IMR-90 (cell line): ENCODE measurements at regions not wholly inside any gene's neighbourhood (a gene's known extent, or its start where the extent isn't known, plus 50 kb on each side); places are given as distances from the start of the nearest gene placed in this dataset.

ENCODE experiments used
- ATAC-seq: fragments of 200-7000 bp; cut with Tn5 transposase; 2 replicates; pipeline ENCODE4 v1.9.1; 2020; ENCODE audit warnings: low read depth, mild to moderate bottlenecking, moderate library complexity
- BruUV-seq: library from RNA; stranded (reverse); fragments of 400-500 nt; replicated peaks from 2 replicates; lab custom pipeline; 2021; lab: Mats Ljungman, UMichigan
- CTCF ChIA-PET: fragments of 300-600 bp; formaldehyde crosslinking; extraction: SDS; loops from one replicate; lab custom pipeline; 2021; ENCODE audit warnings: antibody characterized with exemption; lab: Yijun Ruan, JAX
- POLR2A ChIA-PET: fragments of 300-600 bp; sonication (Branson Sonifier 250); formaldehyde crosslinking; loops from one replicate; lab custom pipeline; 2022; ENCODE audit warnings: antibody characterized with exemption; ENCODE audit not compliant: unreplicated experiment; lab: Charles Lee
- DNase-seq: peaks from one replicate; pipeline ENCODE4 v3.0.0; 2013
- H2AFZ ChIP-seq: replicated peaks from 2 replicates; pipeline ENCODE3; 2013; ENCODE audit warnings: low read length, mild to moderate bottlenecking; ENCODE audit not compliant: poor library complexity
- H2AK5ac ChIP-seq: 2 replicates; pipeline ENCODE4 v1.6.1; 2013; ENCODE audit warnings: low read depth, low read length, inconsistent platforms
- H2AK9ac ChIP-seq: replicated peaks from 2 replicates; pipeline ENCODE3; 2013; ENCODE audit warnings: mild to moderate bottlenecking, low read depth, low read length, moderate library complexity; ENCODE audit not compliant: poor library complexity
- H2BK120ac ChIP-seq: 2 replicates; pipeline ENCODE4 v1.6.1; 2013; ENCODE audit warnings: low read depth, low read length, inconsistent platforms
- H2BK15ac ChIP-seq: 3 replicates; pipeline ENCODE4 v1.6.1; 2013; ENCODE audit warnings: low read depth, low read length, inconsistent platforms
- H2BK20ac ChIP-seq: 2 replicates; pipeline ENCODE4 v1.6.1; 2013; ENCODE audit warnings: low read depth, mild to moderate bottlenecking, inconsistent platforms, low read length, moderate library complexity
- H2BK5ac ChIP-seq: 2 replicates; pipeline ENCODE4 v1.6.1; 2013; ENCODE audit warnings: mild to moderate bottlenecking, low read depth, low read length, inconsistent platforms; ENCODE audit not compliant: poor library complexity, severe bottlenecking
- H3K14ac ChIP-seq: replicated peaks from 2 replicates; pipeline ENCODE4 v1.6.1; 2013; ENCODE audit warnings: low read depth, low read length, inconsistent platforms
- H3K18ac ChIP-seq: 2 replicates; pipeline ENCODE4 v1.6.1; 2013; ENCODE audit warnings: low read depth, low read length, control low read depth
- H3K23ac ChIP-seq: 2 replicates; pipeline ENCODE4 v1.6.1; 2013; ENCODE audit warnings: low read depth, low read length, inconsistent platforms
- H3K27ac ChIP-seq: 2 replicates; pipeline ENCODE4 v1.5.1; 2013; ENCODE audit warnings: mild to moderate bottlenecking, control low read depth, low read length; ENCODE audit not compliant: insufficient read depth
- H3K27me3 ChIP-seq: 2 replicates; pipeline ENCODE4 v1.6.1; 2013; ENCODE audit warnings: low read length; ENCODE audit not compliant: control insufficient read depth, insufficient read depth
- H3K36me3 ChIP-seq: 2 replicates; pipeline ENCODE4 v1.6.1; 2013; ENCODE audit warnings: low read length, mixed read lengths; ENCODE audit not compliant: control insufficient read depth, insufficient read depth
- H3K4ac ChIP-seq: 2 replicates; pipeline ENCODE4 v1.6.1; 2013; ENCODE audit warnings: low read depth, low read length, inconsistent platforms
- H3K4me1 ChIP-seq: 2 replicates; pipeline ENCODE4 v1.6.1; 2013; ENCODE audit warnings: low read length, mixed read lengths; ENCODE audit not compliant: control insufficient read depth, insufficient read depth
- H3K4me2 ChIP-seq: 2 replicates; pipeline ENCODE4 v1.6.1; 2013; ENCODE audit warnings: low read depth, mild to moderate bottlenecking, control low read depth, low read length, moderate library complexity
- H3K4me3 ChIP-seq: 2 replicates; pipeline ENCODE4 v1.5.1; 2013; ENCODE audit warnings: low read depth, mild to moderate bottlenecking, control low read depth, low read length, moderate library complexity; ENCODE audit not compliant: insufficient read depth
- H3K56ac ChIP-seq: 2 replicates; pipeline ENCODE4 v1.6.1; 2013; ENCODE audit warnings: low read length, inconsistent platforms; ENCODE audit not compliant: insufficient read depth; ENCODE audit errors: extremely low read depth
- H3K79me1 ChIP-seq, 2 experiments: 2 replicates each; pipeline ENCODE4 v1.6.1; 2013; ENCODE audit warnings: low read length in 2 of 2, inconsistent platforms in 1 of 2, low read depth in 1 of 2
- H3K9ac ChIP-seq: 2 replicates; pipeline ENCODE4 v1.6.1; 2013; ENCODE audit warnings: low read depth, low read length, control low read depth
- H3K9me1 ChIP-seq: 2 replicates; pipeline ENCODE4 v1.6.1; 2013; ENCODE audit warnings: low read length, inconsistent platforms; ENCODE audit not compliant: insufficient read depth
- H3K9me3 ChIP-seq: 2 replicates; pipeline ENCODE4 v1.6.1; 2013; ENCODE audit warnings: low read length; ENCODE audit not compliant: control insufficient read depth, insufficient read depth
- H4K20me1 ChIP-seq: 2 replicates; pipeline ENCODE4 v1.6.1; 2013; ENCODE audit warnings: low read length, inconsistent platforms; ENCODE audit not compliant: insufficient read depth
- H4K5ac ChIP-seq: 2 replicates; pipeline ENCODE4 v1.6.1; 2013; ENCODE audit warnings: mild to moderate bottlenecking, low read depth, low read length, control low read depth
- H4K8ac ChIP-seq, 2 experiments: 2 replicates each; pipeline ENCODE4 v1.6.1; 2013; ENCODE audit warnings: low read depth in 2 of 2, low read length in 2 of 2, control low read depth in 1 of 2, inconsistent platforms in 1 of 2
- H4K91ac ChIP-seq: 2 replicates; pipeline ENCODE4 v1.6.1; 2013; ENCODE audit warnings: low read depth, low read length, inconsistent platforms; ENCODE audit not compliant: insufficient read depth
- BHLHE40 ChIP-seq: fragments of 150-350 bp; IDR thresholded peaks from 2 replicates; pipeline ENCODE4 v1.6.1; 2016; ENCODE audit warnings: mild to moderate bottlenecking, low read depth, low read length
- CEBPB ChIP-seq: IDR thresholded peaks from 2 replicates; pipeline ENCODE4 v1.6.1; 2012; ENCODE audit warnings: low read depth, low read length, improper control_type of control experiment
- CHD1 ChIP-seq: IDR thresholded peaks from 2 replicates; pipeline ENCODE4 v1.6.1; 2012; ENCODE audit warnings: low read depth, low read length, improper control_type of control experiment
- FOS ChIP-seq: fragments of 150-350 bp; IDR thresholded peaks from 2 replicates; pipeline ENCODE4 v1.6.1; 2016; ENCODE audit warnings: low read depth, low read length
- MAFK ChIP-seq: IDR thresholded peaks from 2 replicates; pipeline ENCODE4 v1.6.1; 2012; ENCODE audit warnings: low read depth, low read length, improper control_type of control experiment
- MAZ ChIP-seq: IDR thresholded peaks from 2 replicates; pipeline ENCODE4 v1.6.1; 2012; ENCODE audit warnings: low read depth, mild to moderate bottlenecking, low read length, improper control_type of control experiment, moderate library complexity, borderline replicate concordance
- MXI1 ChIP-seq: IDR thresholded peaks from 2 replicates; pipeline ENCODE4 v1.6.1; 2012; ENCODE audit warnings: low read depth, mild to moderate bottlenecking, low read length, moderate library complexity, borderline replicate concordance
- NFE2L2 ChIP-seq: fragments of 150-350 bp; IDR thresholded peaks from 2 replicates; pipeline ENCODE4 v1.6.1; 2016; ENCODE audit warnings: low read depth, mild to moderate bottlenecking, low read length
- POLR2A ChIP-seq: IDR thresholded peaks from 2 replicates; pipeline ENCODE4 v1.6.1; 2012; ENCODE audit warnings: mild to moderate bottlenecking, low read depth, low read length
- RAD21 ChIP-seq: IDR thresholded peaks from 2 replicates; pipeline ENCODE4 v1.6.1; 2012; ENCODE audit warnings: low read length, improper control_type of control experiment
- RCOR1 ChIP-seq: IDR thresholded peaks from 2 replicates; pipeline ENCODE4 v1.6.1; 2012; ENCODE audit warnings: mild to moderate bottlenecking, low read length, improper control_type of control experiment; ENCODE audit not compliant: insufficient replicate concordance
- SMC3 ChIP-seq: fragments of 150-350 bp; IDR thresholded peaks from 2 replicates; pipeline ENCODE4 v1.6.1; 2016; ENCODE audit warnings: low read depth, mild to moderate bottlenecking, antibody characterized with exemption, low read length, moderate library complexity
- WGBS, 2 experiments: methylation state at CpG; one replicate each; pipeline versions ENCODE4 v1.1.5 to v1.1.7; 2013; ENCODE audit warnings: missing lambda C conversion rate in 2 of 2; ENCODE audit not compliant: insufficient read length in 1 of 2; ENCODE audit errors: extremely low coverage in 2 of 2; 5-methylcytosine and 5-hydroxymethylcytosine counted together
- dilution Hi-C: fragments of 300-500 bp; cut with HindIII; formaldehyde crosslinking; loops from one replicate; pipeline ENCODE4 v1.14.3; 2018; ENCODE audit warnings: low sequenced_read_pairs; ENCODE audit not compliant: unreplicated experiment
- in situ Hi-C: fragments of 300-500 bp; cut with MboI; formaldehyde crosslinking; loops from 3 replicates; pipeline ENCODE4 v1.14.3; 2019; ENCODE audit warnings: low sequenced_read_pairs, inconsistent platforms, mixed read lengths
- intact Hi-C: fragments of 100-400 bp; cut with micrococcal nuclease; formaldehyde crosslinking; loops from 2 replicates; pipeline ENCODE4 v1.10.0; 2022
- TF ChIP-seq, protein P1 (sequence below): fragments of 150-350 bp; IDR thresholded peaks from 2 replicates; pipeline ENCODE4 v1.6.1; 2016; ENCODE audit warnings: low read depth, mild to moderate bottlenecking, low read length, moderate library complexity, borderline replicate concordance
- TF ChIP-seq, protein P2 (sequence below): fragments of 150-350 bp; IDR thresholded peaks from 2 replicates; pipeline ENCODE4 v1.6.1; 2017; ENCODE audit warnings: mild to moderate bottlenecking, antibody characterized with exemption, low read length, low read depth
- TF ChIP-seq, protein P3 (sequence below): conservative IDR thresholded peaks from 2 replicates; pipeline ENCODE4 v1.5.1; 2012; ENCODE audit warnings: mild to moderate bottlenecking, low read depth, low read length, improper control_type of control experiment

DNA sequence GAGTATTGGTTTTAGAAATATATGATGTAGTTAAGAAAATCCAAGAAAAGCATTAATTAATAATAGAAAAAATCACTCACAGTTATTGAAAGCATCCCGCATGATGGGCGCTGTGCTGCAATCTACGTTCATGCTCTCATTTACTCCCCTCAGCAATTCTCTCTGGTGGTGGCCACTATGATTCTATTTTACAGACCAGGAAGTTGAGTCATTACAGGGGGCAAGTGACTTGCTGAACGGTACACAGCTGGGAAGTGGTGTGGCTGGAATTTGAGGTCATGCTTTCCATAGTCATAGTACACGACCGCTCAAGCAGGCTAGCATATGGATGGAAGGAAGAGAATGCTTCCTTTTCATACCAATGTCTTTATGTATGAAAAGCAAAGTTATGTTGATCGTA is 117.4 kb downstream of the TES start:
- peak overlapping the region; percentile 55; the same call in 1 of the 2 replicates for H3K27ac ChIP-seq
- H2BK120ac ChIP-seq, result peak overlapping the region; percentile 22; the same call in 1 of the 2 replicates
- peaks cover 7% of the 10 kb centered on the region; the same call in 1 of the 2 replicates for H3K4me1 ChIP-seq
- H3K79me1 ChIP-seq, result peaks cover 8 to 14% of the 10 kb centered on the region in 2 experiments; a peak in 2 of 4 replicates
- dilution Hi-C loops (no loop called here), in situ Hi-C loops (no loop called here), intact Hi-C loops (loop anchor here (1.0 kb wide), 1 partner anchor 27 kb away; no protein-coding TSS in a partner anchor)
- H2BK20ac ChIP-seq, result peak overlapping the region; percentile 14; the same call in 1 of the 2 replicates
- H4K91ac ChIP-seq, result 0 out of 2 replicates have a peak overlapping the region, but pooled peaks have one; percentile 3
- H2AFZ ChIP-seq, result peak overlapping the region; percentile 29
- WGBS, 2 experiments, result no CpG with 5 or more reads among the region's 7 CpGs
- peak overlapping the region; percentile 8; the same call in 1 of the 2 replicates for H3K18ac ChIP-seq
- H3K9me1 ChIP-seq, result no peaks in the 10 kb centered on the region
- no peak overlapping the region; the same call in 1 of the 2 replicates for H3K9ac ChIP-seq
- no peaks in the 10 kb centered on the region for H3K27me3 ChIP-seq
- peak overlapping the region; percentile 4; the same call in 1 of the 3 replicates for H2BK15ac ChIP-seq
- POLR2A ChIA-PET, result interaction anchor here (0.6 kb wide), 1 partner anchor 54 kb away, joined by 3 read pairs; no protein-coding TSS in a partner anchor
- peak; percentile 99 for DNase-seq
- H3K14ac ChIP-seq, result no peak overlapping the region
- TF ChIP-seq CHD1, result no peak
- TF ChIP-seq, protein P1, sequence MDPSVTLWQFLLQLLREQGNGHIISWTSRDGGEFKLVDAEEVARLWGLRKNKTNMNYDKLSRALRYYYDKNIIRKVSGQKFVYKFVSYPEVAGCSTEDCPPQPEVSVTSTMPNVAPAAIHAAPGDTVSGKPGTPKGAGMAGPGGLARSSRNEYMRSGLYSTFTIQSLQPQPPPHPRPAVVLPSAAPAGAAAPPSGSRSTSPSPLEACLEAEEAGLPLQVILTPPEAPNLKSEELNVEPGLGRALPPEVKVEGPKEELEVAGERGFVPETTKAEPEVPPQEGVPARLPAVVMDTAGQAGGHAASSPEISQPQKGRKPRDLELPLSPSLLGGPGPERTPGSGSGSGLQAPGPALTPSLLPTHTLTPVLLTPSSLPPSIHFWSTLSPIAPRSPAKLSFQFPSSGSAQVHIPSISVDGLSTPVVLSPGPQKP, result no peak
- peak; percentile 88 for TF ChIP-seq RCOR1
- TF ChIP-seq, protein P2, sequence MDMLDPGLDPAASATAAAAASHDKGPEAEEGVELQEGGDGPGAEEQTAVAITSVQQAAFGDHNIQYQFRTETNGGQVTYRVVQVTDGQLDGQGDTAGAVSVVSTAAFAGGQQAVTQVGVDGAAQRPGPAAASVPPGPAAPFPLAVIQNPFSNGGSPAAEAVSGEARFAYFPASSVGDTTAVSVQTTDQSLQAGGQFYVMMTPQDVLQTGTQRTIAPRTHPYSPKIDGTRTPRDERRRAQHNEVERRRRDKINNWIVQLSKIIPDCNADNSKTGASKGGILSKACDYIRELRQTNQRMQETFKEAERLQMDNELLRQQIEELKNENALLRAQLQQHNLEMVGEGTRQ, result no peak
- peak; percentile 14; the same call in 1 of the 2 replicates for TF ChIP-seq MAZ
- TF ChIP-seq FOS, result peak; percentile 65
- TF ChIP-seq CEBPB, result peak; percentile 69
- TF ChIP-seq MAFK, result peak; percentile 78
- peak; percentile 35 for TF ChIP-seq RAD21
- peak; percentile 83 for TF ChIP-seq BHLHE40
- no peak for TF ChIP-seq SMC3
- TF ChIP-seq MXI1, result 0 out of 2 replicates have a peak, but pooled peaks have one; percentile 27
- TF ChIP-seq NFE2L2, result peak; percentile 81
- TF ChIP-seq, protein P3, sequence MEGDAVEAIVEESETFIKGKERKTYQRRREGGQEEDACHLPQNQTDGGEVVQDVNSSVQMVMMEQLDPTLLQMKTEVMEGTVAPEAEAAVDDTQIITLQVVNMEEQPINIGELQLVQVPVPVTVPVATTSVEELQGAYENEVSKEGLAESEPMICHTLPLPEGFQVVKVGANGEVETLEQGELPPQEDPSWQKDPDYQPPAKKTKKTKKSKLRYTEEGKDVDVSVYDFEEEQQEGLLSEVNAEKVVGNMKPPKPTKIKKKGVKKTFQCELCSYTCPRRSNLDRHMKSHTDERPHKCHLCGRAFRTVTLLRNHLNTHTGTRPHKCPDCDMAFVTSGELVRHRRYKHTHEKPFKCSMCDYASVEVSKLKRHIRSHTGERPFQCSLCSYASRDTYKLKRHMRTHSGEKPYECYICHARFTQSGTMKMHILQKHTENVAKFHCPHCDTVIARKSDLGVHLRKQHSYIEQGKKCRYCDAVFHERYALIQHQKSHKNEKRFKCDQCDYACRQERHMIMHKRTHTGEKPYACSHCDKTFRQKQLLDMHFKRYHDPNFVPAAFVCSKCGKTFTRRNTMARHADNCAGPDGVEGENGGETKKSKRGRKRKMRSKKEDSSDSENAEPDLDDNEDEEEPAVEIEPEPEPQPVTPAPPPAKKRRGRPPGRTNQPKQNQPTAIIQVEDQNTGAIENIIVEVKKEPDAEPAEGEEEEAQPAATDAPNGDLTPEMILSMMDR, result no peak
- TF ChIP-seq POLR2A, result peak; percentile 85
- H3K4ac ChIP-seq, result peak overlapping the region; percentile 13; the same call in 1 of the 2 replicates
- no peaks in the 10 kb centered on the region for H4K20me1 ChIP-seq
- 0 out of 2 replicates have a peak overlapping the region, but pooled peaks have one; percentile 42 for H3K56ac ChIP-seq
- CTCF ChIA-PET, result interaction anchor here (1.4 kb wide), 1 partner anchor 10 kb away, joined by 4 read pairs; no protein-coding TSS in a partner anchor
- peak overlapping the region; percentile 27 for H3K4me2 ChIP-seq
- no TSS peak for BruUV-seq
- no peak overlapping the region; the same call in 1 of the 2 replicates for H3K4me3 ChIP-seq
- H4K8ac ChIP-seq, result peak overlapping the region in 1 of 2 experiments; percentile 35; a peak in 2 of 4 replicates
- no peak overlapping the region for H2AK5ac ChIP-seq
- no peaks in the 10 kb centered on the region for H3K36me3 ChIP-seq
- H3K23ac ChIP-seq, result no peak overlapping the region
- no peak overlapping the region for H2AK9ac ChIP-seq
- peaks cover 4% of the 10 kb centered on the region for H3K9me3 ChIP-seq
- ATAC-seq, result peak; percentile 82
- H4K5ac ChIP-seq, result peak overlapping the region; percentile 23
- peak overlapping the region; percentile 90 for H2BK5ac ChIP-seq
